Endothelial cell of umbilical vein (primary cell): ENCODE measurements at regions not wholly inside any gene's neighbourhood (a gene's known extent, or its start where the extent isn't known, plus 50 kb on each side); places are given as distances from the start of the nearest gene placed in this dataset.

ENCODE experiments used
- BruUV-seq: library from RNA; stranded (reverse); fragments of 400-500 nt; replicated peaks from 2 replicates; lab custom pipeline; 2021; lab: Mats Ljungman, UMichigan
- CTCF ChIA-PET: fragments of 300-600, 350-600 bp; sonication (Branson Sonifier 250); formaldehyde crosslinking; loops from one replicate; lab custom pipeline; 2021; ENCODE audit warnings: antibody characterized with exemption, inconsistent platforms; lab: Charles Lee
- POLR2A ChIA-PET: fragments of 300-600, 350-600 bp; sonication (Branson Sonifier 250); formaldehyde crosslinking; loops from one replicate; lab custom pipeline; 2021; ENCODE audit warnings: antibody characterized with exemption, inconsistent platforms; lab: Charles Lee
- DNase-seq: peaks from one replicate; pipeline ENCODE4 v3.0.0-alpha.2; 2011; ENCODE audit warnings: low read depth, low spot score
- FAIRE-seq: peaks from 2 replicates; lab custom pipeline; 2011; peaks lifted over from hg19 to GRCh38; lab: Jason Lieb, UNC
- H2AFZ ChIP-seq: 2 replicates; pipeline ENCODE4 v1.6.0; 2012; ENCODE audit warnings: low read depth, low read length, control low read depth, inconsistent platforms
- H3K27ac ChIP-seq: 2 replicates; pipeline ENCODE4 v1.5.1; 2011; ENCODE audit warnings: low read depth, mild to moderate bottlenecking, control low read depth, low read length, moderate library complexity; ENCODE audit not compliant: insufficient read depth
- H3K27me3 ChIP-seq, 2 experiments: 2 replicates each; pipeline versions ENCODE4 v1.6.0 to v1.6.1; 2011; ENCODE audit warnings: low read length in 2 of 2, mixed read lengths in 1 of 2; ENCODE audit not compliant: control insufficient read depth in 2 of 2, insufficient read depth in 2 of 2
- H3K36me3 ChIP-seq, 2 experiments: 2 replicates in 1 of 2; 3 replicates in 1 of 2; pipeline ENCODE4 v1.5.1; 2011; ENCODE audit warnings: low read length in 2 of 2, mild to moderate bottlenecking in 1 of 2, moderate library complexity in 1 of 2; ENCODE audit not compliant: control insufficient read depth in 2 of 2, insufficient read depth in 2 of 2; ENCODE audit errors: extremely low read depth in 1 of 2
- H3K4me1 ChIP-seq: 3 replicates; pipeline ENCODE4 v1.5.1; 2011; ENCODE audit warnings: mild to moderate bottlenecking, low read length; ENCODE audit not compliant: control insufficient read depth, insufficient read depth; ENCODE audit errors: extremely low read depth
- H3K4me2 ChIP-seq: 2 replicates; pipeline ENCODE4 v1.6.1; 2011; ENCODE audit warnings: low read length, control low read depth, mixed read lengths; ENCODE audit not compliant: insufficient read depth
- H3K4me3 ChIP-seq, 3 experiments: fragments of 200-600 bp in 1 of 3; sonication (generic), shearing (Covaris generic) in 1 of 3; replicated peaks in 1 of 3; 2 replicates each; pipeline ENCODE4 v1.5.1; 2011 to 2016; ENCODE audit warnings: control low read depth in 3 of 3, low read length in 3 of 3, mild to moderate bottlenecking in 2 of 3, inconsistent platforms in 1 of 3, low read depth in 1 of 3, moderate library complexity in 1 of 3; ENCODE audit not compliant: insufficient read depth in 1 of 3
- H3K79me2 ChIP-seq: 2 replicates; pipeline ENCODE4 v1.6.0; 2012; ENCODE audit warnings: low read length, inconsistent platforms; ENCODE audit not compliant: control insufficient read depth, insufficient read depth
- H3K9ac ChIP-seq: replicated peaks from 2 replicates; pipeline ENCODE3; 2011; ENCODE audit warnings: low read length, control low read depth; ENCODE audit not compliant: insufficient read depth; ENCODE audit errors: extremely low read depth
- H3K9me1 ChIP-seq: replicated peaks from 3 replicates; pipeline ENCODE4 v1.6.0; 2011; ENCODE audit warnings: mild to moderate bottlenecking, low read length; ENCODE audit not compliant: control insufficient read depth, insufficient read depth; ENCODE audit errors: extremely low read depth
- H3K9me3 ChIP-seq: replicated peaks from 2 replicates; pipeline ENCODE4 v1.5.1; 2012; ENCODE audit warnings: low read length, inconsistent platforms; ENCODE audit not compliant: control insufficient read depth, insufficient read depth
- H4K20me1 ChIP-seq: replicated peaks from 2 replicates; pipeline ENCODE3; 2011; ENCODE audit warnings: mild to moderate bottlenecking, low read length; ENCODE audit not compliant: control insufficient read depth, insufficient read depth; ENCODE audit errors: extremely low read depth
- CTCF ChIP-seq, 2 donors: IDR thresholded peaks; 1 replicate in 1 of 2; 2 replicates in 1 of 2; pipeline ENCODE4 v1.5.1; 2011; ENCODE audit warnings: low read length in 2 of 2, mild to moderate bottlenecking in 2 of 2, moderate library complexity in 2 of 2, control low read depth in 1 of 2, inconsistent platforms in 1 of 2, low read depth in 1 of 2; ENCODE audit not compliant: insufficient read depth in 1 of 2; ENCODE audit errors: extremely low read depth in 1 of 2
- EZH2 ChIP-seq: IDR thresholded peaks from 2 replicates; pipeline ENCODE4 v1.6.1; 2012; ENCODE audit warnings: borderline replicate concordance, low read depth, mild to moderate bottlenecking, moderate library complexity, low read length, inconsistent platforms; ENCODE audit not compliant: severe bottlenecking
- FOS ChIP-seq: IDR thresholded peaks from 2 replicates; pipeline ENCODE4 v1.6.1; 2011; ENCODE audit warnings: mild to moderate bottlenecking, low read length, moderate library complexity, borderline replicate concordance; ENCODE audit not compliant: insufficient read depth
- GATA2 ChIP-seq: IDR thresholded peaks from 2 replicates; pipeline ENCODE4 v1.7.0; 2011; ENCODE audit warnings: low read depth, mild to moderate bottlenecking, moderate library complexity, mixed read lengths, low read length; ENCODE audit not compliant: insufficient read length, insufficient read depth
- JUN ChIP-seq: IDR thresholded peaks from 2 replicates; pipeline ENCODE4 v1.6.1; 2011; ENCODE audit warnings: borderline replicate concordance, low read depth; ENCODE audit not compliant: insufficient read length, insufficient read depth
- MAX ChIP-seq: IDR thresholded peaks from 2 replicates; pipeline ENCODE4 v1.6.1; 2011; ENCODE audit not compliant: insufficient read depth, insufficient read length
- MYC ChIP-seq: IDR thresholded peaks from one replicate; pipeline ENCODE4 v1.6.1; 2011; ENCODE audit warnings: mild to moderate bottlenecking, low read depth, low read length
- POLR2A ChIP-seq: IDR thresholded peaks from 2 replicates; pipeline ENCODE4 v1.6.1; 2012; ENCODE audit warnings: low read depth, mild to moderate bottlenecking, control low read depth, low read length
- POLR2AphosphoS5 ChIP-seq: IDR thresholded peaks from 2 replicates; pipeline ENCODE4 v1.6.1; 2012; ENCODE audit warnings: low read depth, mild to moderate bottlenecking, control low read depth, low read length, moderate library complexity; ENCODE audit not compliant: insufficient read depth
- dilution Hi-C: fragments of 300-500 bp; cut with MboI; formaldehyde crosslinking; loops from one replicate; pipeline ENCODE4 v1.15.0; 2019; ENCODE audit warnings: low sequenced_read_pairs; ENCODE audit not compliant: extremely low pct_ligation_motif_present
- intact Hi-C: fragments of 100-400 bp; cut with micrococcal nuclease; formaldehyde crosslinking; loops from one replicate; pipeline ENCODE4 v1.10.0; 2022

- H3K27ac ChIP-seq = no peak overlapping the region
- H3K4me3 ChIP-seq = no peak overlapping the region
- H3K4me2 ChIP-seq = no peak overlapping the region
- intact Hi-C loops (no loop called here), dilution Hi-C loops (no loop called here)
- H3K9me1 ChIP-seq = no peaks in the 10 kb centered on the region
- no TSS peak for BruUV-seq
- no peak overlapping the region for H2AFZ ChIP-seq
- POLR2A ChIA-PET = no interaction called here
- no peaks in the 10 kb centered on the region for H3K36me3 ChIP-seq
- DNase-seq = no peak
- no peak for FAIRE-seq
- H3K9ac ChIP-seq = no peak overlapping the region
- H3K9me3 ChIP-seq = no peaks in the 10 kb centered on the region
- no peaks in the 10 kb centered on the region for H4K20me1 ChIP-seq
- CTCF ChIA-PET = no interaction called here
- no peaks in the 10 kb centered on the region for H3K27me3 ChIP-seq
- TF ChIP-seq POLR2AphosphoS5 = no peak
- TF ChIP-seq MYC = no peak
- no peak for TF ChIP-seq FOS
- TF ChIP-seq EZH2 = no peak
- TF ChIP-seq MAX = no peak
- TF ChIP-seq POLR2A = no peak
- no peak for TF ChIP-seq JUN
- no peak for TF ChIP-seq CTCF (IDR thresholded peaks at IDR 0.05; ENCODE audit: extremely low read depth in 1 of 2, insufficient read depth in 1 of 2, low read depth in 1 of 2, low read length in 2 of 2)
- TF ChIP-seq GATA2 = no peak
- no peaks in the 10 kb centered on the region for H3K79me2 ChIP-seq
- H3K4me1 ChIP-seq = no peaks in the 10 kb centered on the region
Observed at GRCh38 chr18:53997064-53997463, 227.4 kb downstream of the MBD2 start.
